ENCODE measurements at regions not wholly inside any gene's neighbourhood (a gene's known extent, or its start where the extent isn't known, plus 50 kb on each side); places are given as distances from the start of the nearest gene placed in this dataset.

DNA sequence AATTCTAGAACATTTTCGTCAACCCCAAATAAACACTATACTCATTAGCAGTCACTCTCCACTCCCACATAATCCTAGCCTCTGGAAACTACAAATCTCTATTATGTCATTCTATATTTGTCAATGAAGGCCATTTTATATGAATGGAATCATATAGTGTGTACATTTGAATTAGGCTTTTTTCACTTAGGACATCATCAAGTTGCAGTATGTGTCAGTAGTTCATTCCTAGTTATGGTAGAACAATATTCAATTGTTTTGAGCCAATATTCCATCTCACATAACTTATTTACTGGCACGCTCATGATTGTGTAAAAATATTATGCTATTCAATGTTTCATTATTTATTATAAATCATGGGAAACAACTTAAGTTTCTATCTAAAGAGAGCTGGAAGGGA, 1610.4 kb upstream of the MIR17HG start:
- no peak for DNase-seq (ENCODE audit: low read depth)

DNA sequence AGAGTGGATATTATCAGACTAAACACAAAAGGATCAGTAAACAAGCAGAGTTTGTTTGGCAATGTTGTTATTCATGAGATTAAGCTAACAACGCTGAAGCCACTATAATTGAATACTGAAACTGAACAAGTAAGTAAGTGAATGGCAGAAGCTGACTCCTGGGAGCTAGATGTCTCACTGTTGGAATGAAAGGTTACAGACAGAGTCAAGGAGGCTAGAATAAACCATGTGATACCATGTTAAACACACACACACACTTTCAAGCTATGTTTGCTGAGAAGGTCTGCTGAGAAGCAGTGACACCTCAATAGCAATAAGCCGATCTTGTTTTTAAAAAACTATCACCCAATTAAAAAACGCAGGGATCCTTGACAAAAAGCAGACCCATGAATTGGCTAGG, 1609.4 kb upstream of the MIR17HG start:
- DNase-seq (ENCODE audit: low read depth) = no peak

DNA sequence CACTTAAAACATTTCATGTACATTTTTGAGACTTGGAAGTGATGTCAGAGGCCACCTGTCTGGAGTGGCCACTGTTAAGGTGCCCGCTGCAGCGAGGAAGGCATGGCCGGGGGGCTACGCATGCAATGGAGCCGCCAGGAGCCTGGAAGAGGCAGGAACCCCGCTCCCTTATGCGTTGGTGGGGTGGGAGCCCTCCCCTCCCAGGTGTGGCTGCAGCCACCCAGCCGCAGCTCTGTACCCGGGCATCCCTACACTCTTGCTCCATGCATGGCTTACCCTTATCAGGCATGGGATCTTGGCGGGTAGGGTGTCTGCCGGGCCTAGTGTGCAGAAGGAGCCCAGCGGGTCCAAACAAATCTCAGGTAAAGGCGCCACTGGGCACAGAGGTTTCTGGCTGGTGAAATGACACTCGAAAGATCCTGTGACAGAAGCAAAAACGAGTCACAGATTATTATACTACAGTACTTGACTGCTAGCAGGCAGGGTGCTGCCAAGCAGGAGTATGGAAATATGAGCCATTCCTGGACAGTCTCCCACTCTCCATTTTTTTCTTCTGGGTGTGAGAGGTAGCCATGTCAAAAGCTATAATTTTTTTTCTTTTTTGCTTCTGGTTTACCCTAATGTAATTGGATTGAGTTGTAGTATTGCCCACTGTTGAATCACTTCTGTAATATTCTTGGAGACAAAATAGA, 1606.3 kb upstream of the MIR17HG start:
- no peak for DNase-seq (ENCODE audit: low read depth)

DNA sequence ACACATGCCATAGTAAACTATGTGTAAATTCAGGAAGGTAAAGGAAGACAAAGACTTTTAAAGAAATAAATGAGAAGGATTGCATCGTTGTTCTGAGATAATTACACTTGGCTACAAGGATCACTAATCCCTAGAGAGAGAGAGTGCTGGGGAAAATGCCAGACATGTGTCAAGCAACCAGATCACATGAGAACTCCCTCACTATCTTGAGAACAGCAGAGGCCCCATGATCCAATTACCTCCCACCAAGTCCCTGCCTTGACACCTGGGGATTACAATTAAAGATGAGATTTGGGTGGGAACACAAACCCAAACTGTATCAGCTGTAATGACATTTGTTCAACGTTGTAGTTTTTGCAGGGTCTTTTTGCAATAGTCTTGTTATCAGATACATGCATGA, 1600.9 kb upstream of the MIR17HG start:
- no peak for DNase-seq (ENCODE audit: low read depth)

DNA sequence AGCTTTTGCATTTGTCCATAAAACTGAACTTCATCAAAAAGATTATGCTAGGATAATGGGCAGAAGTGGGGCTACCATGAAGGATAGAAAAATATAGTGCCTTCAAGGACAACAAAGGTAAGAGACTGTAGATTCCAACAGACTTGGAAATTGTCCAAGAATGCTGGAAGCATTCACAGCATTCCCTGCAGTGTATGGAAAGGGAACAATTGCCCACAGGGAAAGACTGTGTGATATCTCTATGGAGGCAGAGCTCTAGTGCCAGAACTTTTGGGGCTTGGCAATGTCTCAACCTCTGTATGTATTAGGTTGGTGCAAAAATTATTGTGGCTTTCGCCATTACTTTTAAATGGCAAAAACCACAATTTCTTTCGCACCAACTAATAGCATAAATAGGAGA, 1598.8 kb upstream of the MIR17HG start:
- DNase-seq (ENCODE audit: low read depth) = no peak

DNA sequence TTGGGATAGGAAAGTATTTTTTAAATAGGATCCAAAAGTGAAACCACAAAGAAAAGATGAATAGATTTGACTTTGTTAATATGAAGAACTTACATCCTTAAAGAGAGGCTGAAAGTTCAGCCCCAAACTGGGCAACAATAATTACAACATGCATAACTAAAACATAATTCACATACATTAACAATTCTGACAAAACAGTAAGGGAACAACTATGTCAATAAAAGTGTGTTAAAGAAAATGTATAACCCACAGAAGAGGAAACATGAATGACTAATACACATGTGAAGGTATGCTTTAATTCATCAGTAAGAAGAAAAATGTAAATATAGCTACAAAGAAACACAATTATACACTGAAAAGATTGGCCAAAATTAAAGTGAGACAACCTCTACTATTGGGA, 1597.6 kb upstream of the MIR17HG start:
- DNase-seq (ENCODE audit: low read depth) = no peak

DNA sequence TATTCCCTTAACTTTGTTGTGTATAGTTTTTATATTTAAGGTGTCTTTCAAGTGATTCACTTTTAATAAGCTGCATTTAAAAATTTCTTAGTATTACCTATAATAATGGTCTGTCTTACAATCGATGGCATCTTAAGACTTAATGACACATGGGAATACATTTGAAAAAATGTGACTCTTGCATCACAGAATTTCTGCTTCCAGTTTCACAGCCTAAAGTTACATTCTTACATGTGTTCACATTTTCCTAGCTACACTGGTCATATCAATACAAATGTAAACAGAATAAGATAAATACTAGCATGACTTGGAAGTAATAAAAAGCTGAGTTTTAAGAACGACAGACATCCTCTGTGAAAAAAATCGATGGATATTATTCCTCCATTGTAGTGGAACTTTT, 1597.1 kb upstream of the MIR17HG start:
- no peak for DNase-seq (ENCODE audit: low read depth)

DNA sequence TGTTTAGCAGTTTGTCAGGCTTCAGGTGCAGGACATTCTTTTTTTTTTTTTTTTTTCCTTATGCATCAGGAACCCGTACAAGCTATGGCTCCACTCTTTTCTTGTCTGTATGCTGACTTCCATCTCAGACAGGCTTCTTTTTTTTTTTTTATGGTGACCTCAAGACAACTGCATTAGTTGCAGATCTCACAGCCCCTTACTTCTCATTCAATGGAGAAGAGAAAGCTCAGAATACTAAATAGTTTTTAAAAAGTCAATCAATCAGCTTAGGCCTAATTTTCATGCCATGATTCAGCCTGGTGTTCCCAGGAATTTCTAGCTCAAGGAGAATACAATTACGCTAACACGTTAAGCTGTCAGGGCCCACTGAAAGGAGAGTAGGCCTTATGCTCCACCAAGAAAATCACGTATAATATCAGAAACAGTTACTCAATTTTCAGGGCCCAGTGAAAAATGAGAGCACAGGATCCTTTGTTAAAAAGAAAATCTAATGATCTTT, 1596.0 kb upstream of the MIR17HG start:
- DNase-seq (ENCODE audit: low read depth) = no peak

DNA sequence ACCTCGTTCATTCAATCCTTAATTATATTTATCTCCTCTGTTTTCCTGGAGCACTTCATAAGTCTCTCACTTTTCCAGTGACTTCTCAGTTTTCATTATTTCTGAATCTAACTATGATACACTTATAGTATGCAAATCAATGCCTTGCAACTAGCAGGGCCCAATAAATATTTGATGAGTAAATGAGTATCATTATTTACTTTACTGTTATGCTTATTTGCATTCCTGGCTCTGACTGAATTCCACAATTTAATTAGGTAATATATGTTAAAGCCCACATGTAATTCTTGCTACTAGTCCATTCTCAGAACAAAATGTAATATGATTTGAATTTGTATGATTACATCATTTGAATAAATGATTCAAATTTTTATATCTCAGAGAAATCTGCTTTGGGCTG, 1595.1 kb upstream of the MIR17HG start:
- DNase-seq (ENCODE audit: low read depth) = no peak

DNA sequence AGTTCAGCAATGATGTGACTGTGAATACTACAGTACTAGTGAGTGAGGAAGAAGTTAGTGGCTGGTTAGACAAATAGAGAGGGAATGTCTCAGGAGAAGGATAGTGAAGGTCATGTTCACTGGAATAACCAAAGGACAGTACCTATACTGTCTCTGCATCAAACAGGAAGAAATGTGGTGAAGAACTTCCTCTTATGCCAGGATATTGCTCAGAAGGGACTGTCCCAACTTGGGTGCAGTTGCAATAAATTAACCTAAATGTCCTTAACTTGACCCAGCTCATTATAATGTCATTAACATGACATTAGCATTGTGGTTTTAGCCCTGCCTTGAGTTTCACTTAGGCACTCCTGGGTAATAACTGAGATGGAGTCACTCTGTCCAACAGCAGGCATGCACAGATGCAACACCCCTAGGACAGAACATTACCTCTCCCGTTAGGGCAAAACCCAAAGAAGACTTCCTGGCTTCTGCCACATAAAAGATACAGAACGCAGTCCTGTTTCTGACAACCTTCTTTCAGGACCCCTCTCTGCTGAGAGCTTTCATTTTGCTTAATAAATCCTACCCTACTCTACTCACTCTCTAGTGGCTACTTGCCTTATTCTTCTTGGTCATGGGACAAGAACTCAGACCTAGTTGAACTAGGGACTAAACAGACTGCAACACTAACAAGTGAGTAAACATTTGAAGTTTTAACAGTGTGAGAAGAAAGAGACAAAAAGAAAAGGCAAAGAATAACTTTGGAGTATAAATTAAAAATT, 1591.6 kb upstream of the MIR17HG start:
- no peak for DNase-seq (ENCODE audit: low read depth)

DNA sequence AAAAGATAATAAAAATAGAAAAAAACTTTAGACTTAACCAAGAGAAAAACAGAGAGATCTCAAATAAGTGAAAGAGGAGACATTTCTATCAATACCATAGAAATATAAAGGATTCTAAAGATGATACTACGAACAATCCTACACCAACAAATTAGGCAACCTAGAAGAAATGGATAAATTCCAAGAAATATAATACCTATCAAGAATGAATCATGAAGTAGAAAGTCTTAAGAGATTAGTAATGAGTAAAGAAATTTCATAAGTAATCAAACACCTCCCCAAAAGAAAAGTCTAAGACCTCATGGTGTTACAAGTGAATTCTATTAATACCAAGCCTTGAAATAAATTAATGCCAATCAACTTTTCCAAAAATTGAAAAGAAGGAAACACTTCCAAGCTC, 1584.5 kb upstream of the MIR17HG start:
- DNase-seq (ENCODE audit: low read depth) = no peak

DNA sequence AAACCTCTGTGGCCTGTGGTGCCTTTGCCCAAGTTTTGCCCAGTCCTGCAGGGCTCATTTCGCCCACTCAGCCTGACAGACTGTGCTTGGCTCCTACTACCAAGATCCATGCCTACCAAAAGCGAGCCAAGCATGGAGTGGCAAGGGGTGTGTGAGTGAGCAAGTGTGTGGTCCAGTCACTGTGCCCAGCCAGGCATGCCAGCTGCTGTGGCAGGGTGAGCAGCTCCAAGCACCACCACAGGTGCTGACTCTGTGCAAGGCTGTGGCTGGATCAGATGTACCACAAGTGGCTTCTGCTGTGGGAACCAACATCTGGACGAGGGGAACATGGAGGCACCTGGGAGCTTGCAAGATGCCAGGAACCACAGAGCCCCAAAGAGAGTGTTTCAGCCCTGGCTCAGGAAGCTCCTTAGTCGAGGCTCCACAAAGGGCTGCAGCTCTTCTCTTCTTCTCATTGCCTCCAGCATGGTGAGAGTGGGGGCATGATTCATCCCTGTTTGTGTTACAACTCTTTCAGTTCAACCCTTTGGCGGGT, 1564.2 kb upstream of the MIR17HG start:
- DNase-seq (ENCODE audit: low read depth) = no peak

DNA sequence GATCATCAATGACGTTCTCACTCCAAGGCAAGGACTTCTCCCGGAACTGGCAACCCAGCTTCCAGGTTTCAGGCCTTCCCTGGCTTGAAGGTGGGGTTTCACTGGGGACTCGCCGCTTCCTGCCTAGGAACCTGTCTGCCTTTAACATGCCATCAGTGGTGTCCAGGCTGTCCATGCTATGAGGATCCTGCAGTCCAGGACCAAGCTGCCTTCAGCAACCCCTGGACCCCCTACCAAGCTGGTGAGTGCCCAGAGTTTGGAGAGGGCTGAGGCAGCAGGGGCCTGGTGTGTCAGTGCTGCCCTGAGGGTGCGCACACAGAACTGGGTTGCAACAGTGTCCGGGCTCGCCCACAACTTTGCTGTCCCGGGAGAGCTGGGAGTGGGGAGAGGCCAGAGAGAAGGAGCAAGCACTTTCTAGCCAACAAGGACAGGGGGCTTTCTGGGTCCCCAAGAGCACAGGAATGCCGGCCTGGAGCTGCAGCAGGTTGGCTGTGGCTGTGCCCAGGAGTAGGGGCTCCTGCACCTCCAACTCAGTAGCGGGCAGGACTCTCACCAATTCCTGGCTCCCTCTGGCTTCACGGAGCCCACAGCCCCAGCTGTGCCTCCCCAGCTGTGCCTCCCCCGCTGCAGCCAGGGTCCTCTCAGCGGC, 1563.2 kb upstream of the MIR17HG start:
- no peak for DNase-seq (ENCODE audit: low read depth)

DNA sequence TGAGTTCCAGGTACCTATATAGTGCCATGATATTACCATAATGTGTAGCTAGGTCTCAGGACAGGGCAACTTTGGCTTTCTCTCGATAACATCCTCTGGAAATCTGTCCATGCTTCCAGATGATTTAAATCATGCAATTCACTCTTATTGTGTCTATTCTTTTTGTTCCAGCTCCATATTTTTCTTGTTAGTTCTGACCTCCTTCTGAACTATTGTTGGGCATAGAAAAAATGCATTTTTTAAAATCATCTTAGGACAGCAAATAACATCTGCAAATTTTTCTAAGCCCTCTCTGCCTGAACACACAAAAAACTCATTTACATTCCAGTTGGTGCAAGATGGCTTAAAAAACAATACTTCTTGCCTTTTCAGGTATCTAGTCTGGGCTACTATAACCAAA, 1561.0 kb upstream of the MIR17HG start:
- no peak for DNase-seq (ENCODE audit: low read depth)

DNA sequence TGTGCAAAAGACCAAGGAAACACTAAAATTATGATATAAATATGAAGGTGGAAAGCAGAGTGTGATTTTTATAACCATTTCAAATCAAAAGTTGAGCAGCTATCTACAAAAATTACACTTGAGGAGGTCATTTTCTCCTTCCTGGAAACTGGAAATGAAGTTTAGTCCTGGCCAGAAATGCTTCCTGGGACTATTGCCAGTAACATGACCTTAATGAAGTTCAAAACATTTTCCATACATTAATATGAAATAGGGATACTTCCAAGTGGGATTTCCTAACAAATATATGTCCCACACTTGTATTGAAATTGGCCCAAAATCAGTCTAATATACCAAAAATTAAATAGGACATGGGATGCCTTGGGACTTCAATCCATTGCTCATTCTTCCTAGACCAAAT, 1556.8 kb upstream of the MIR17HG start:
- DNase-seq (ENCODE audit: low read depth) = no peak

DNA sequence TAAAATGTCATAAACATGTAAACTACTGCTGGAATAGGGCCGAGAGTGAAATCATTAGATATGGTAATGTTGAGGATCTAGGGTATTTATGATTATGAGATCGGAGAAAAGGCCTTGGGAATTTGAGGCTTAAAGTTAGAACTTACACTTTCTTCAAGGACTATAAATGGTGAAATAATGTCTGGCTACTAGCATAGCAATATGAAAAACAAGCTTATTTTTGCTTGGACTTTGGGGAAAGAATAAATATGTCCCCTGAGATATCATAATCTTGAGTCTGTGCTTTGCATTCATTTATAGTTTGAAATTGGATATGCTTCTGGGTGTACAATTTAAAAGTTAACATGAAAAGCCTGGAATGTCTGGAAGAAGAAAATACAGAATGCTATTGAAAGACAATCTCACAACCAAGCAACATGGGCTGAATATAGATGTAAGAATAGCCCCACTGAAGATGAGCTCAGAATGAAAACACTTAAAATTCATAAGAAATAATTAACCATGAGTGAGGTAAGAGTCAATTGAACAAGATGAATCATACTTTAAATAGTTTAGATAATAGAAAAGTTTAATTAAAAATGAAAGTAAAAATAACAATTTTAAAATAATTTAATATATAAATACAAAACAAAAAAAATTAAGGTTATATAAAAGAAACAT, 1555.4 kb upstream of the MIR17HG start:
- no peak for DNase-seq (ENCODE audit: low read depth)

DNA sequence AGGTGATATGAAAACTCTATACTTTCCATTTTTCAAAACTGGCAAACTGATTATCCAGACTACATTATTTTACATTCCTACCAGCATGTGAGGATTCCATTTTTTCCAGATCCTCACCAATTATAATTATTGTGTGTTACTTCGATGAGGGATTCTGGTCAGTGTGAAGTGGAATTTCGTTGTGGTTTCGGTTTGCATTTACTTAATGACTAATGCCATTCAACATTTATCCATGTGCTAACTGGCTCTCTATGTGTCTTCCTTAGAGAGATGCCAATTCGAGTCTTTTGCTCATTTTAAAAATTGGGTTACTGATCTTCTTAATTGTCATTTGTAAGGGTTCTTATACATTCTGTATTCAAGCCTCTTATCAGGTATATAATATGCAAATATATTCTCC, 1551.3 kb upstream of the MIR17HG start:
- DNase-seq (ENCODE audit: low read depth) = no peak

DNA sequence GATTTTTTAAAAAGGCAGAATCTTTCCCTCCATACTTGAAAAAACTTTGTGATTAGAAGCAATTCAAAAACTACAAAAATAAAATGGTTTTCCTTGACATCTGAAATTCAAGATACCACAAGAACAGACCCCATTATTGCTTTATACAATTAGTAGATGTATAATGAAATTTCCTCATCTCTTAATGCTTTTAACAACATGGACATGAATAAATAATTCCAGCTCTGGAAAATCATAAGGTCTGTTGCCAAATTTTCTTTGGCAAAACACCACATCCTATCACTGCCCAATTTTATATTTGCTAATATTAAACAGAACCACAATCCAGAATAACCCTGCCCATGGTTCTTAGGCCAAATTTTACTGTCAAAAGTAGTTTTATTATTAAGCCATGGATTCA, 1543.6 kb upstream of the MIR17HG start:
- DNase-seq (ENCODE audit: low read depth) = no peak

DNA sequence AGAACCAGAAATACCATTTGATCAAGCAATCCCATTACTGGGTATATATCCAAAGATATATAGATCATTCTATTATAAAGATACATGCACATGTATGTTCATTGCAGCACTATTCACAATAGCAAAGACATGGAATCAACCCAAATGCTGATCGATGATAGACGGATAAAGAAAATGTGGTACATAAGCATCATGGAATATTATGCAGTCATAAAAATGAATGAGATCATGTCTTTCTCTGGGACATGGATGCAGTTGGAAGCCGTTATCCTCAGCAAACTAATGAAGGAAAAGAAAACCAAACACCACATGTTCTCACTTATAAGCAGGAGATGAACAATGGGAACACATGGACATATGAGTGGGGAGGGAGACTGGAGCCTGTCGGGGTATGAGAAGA, 1540.9 kb upstream of the MIR17HG start:
- no peak for DNase-seq (ENCODE audit: low read depth)

DNA sequence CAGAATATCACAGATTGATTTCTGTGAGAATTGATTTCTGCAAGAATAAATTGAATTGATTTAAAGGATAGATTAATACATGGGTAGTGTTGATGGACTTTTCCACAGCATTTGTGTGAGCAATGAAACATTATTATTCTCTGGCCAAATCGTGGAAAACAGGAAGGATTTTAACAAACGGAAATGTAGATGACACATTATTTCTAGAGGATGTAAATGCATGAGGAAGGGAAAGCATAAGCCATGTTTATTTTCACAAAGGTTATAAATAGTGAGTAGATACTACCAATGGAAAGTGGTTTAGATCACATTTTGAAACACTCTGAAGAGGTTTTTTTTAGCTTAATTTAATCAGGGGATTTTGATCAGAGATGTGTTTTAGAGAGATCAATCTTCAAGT, 1534.6 kb upstream of the MIR17HG start:
- no peak for DNase-seq (ENCODE audit: low read depth)

DNA sequence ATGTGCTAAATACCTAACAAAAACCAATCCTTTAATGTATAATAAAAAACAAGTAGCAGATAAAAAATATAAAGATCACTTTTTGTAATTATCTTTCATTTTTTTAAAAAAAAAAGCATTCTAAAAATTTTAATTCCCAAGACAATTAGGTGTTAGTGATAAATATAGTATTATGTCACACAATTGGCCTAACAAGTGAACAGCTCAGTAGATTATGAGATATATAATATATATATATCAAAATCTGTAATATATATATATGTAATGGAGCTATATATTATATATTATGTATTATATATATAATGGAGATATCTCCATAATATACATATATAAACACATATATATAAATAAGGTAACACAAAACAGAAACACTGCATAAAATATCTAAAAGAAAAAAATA, 1531.1 kb upstream of the MIR17HG start:
- no peak for DNase-seq (ENCODE audit: low read depth)

DNA sequence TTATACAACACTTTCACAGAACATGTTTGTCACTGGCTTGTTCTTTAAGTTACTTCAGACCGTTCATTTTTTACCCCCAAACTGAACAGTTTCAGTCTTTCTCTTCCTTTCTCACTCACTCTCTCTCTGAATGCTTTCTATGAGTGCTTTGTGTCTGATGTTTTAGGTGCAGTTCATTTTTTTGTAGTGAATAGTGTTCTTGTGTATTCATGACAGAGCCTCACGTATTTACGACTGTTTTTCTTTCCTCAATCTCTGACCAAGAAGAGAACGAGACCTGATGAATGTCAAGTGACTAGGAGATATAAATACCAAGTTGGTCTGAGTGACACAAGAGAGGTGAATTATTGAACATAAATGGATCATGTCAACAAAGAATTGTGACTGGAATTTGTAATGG, 1525.0 kb upstream of the MIR17HG start:
- DNase-seq (ENCODE audit: low read depth) = no peak

DNA sequence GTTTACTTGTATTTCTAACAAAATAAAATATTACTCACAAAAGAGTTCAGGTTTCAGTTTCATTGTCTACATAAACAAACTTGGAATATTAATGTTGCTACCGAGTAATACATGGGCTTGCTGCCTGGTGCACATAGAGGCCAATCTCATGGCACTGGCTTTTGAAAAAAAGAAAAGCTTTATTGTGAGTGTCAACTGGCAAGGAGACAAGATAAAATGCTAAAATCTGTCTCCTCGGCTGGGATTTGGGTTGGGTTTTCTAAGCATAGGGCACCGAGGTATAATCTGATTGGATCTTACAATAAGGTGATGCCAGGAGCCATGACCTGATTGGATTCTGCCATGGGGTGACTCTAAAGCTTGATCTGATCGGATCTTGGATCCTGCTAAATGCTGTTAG, 1519.9 kb upstream of the MIR17HG start:
- DNase-seq (ENCODE audit: low read depth) = no peak

All from activated T-cell treated with anti-CD3 and anti-CD28 coated beads for 48 hours (primary cell).